Breast epithelium (tissue), 4 donors: ENCODE measurements at regions not wholly inside any gene's neighbourhood (a gene's known extent, or its start where the extent isn't known, plus 50 kb on each side); places are given as distances from the start of the nearest gene placed in this dataset.

ENCODE experiments used
- DNase-seq, 2 donors: peaks; one replicate each; pipeline ENCODE4 v3.0.0-alpha.2; 2019; ENCODE audit warnings: low spot score in 2 of 2
- H3K27ac ChIP-seq, 2 donors: fragments of 200-600 bp; sonication (generic) in 1 of 2; one replicate each; pipeline ENCODE4 v1.5.1; 2016 to 2019; ENCODE audit warnings: mild to moderate bottlenecking in 1 of 2
- H3K27me3 ChIP-seq, 2 donors: fragments of 200-600 bp; sonication (generic) in 1 of 2; one replicate each; pipeline versions ENCODE4 v1.5.1 to v1.6.0; 2017 to 2019; ENCODE audit warnings: control low read depth in 1 of 2, mild to moderate bottlenecking in 1 of 2
- H3K36me3 ChIP-seq: fragments of 200-600 bp; one replicate; pipeline ENCODE4 v1.5.1; 2019
- H3K4me1 ChIP-seq, 2 donors: fragments of 200-600 bp; sonication (generic); one replicate each; pipeline ENCODE4 v1.5.1; 2016 to 2019; ENCODE audit warnings: control low read depth in 1 of 2
- H3K4me3 ChIP-seq, 3 donors: fragments of 200-600 bp; sonication (generic); 1 replicate in 2 of 3; 2 replicates in 1 of 3; pipeline ENCODE4 v1.5.1; 2016 to 2019; ENCODE audit warnings: mild to moderate bottlenecking in 3 of 3, moderate library complexity in 2 of 3
- H3K9me3 ChIP-seq, 2 donors: fragments of 200-600 bp; sonication (generic) in 1 of 2; one replicate each; pipeline ENCODE4 v1.5.1; 2016 to 2019; ENCODE audit warnings: control low read depth in 1 of 2
- CTCF ChIP-seq, 3 donors: fragments of 450-650 bp; IDR thresholded peaks; one replicate each; pipeline ENCODE4 v1.5.1; 2016 to 2017; ENCODE audit warnings: antibody characterized with exemption in 3 of 3, mild to moderate bottlenecking in 3 of 3, moderate library complexity in 3 of 3
- POLR2A ChIP-seq: fragments of 450-650 bp; IDR thresholded peaks from one replicate; pipeline ENCODE4 v1.6.1; 2016; ENCODE audit warnings: antibody characterized with exemption, mild to moderate bottlenecking, moderate library complexity
- POLR2AphosphoS5 ChIP-seq, 3 donors: sonication (generic); formaldehyde crosslinking; IDR thresholded peaks; one replicate each; pipeline ENCODE4 v1.6.1; 2017; ENCODE audit warnings: antibody characterized with exemption in 3 of 3
- intact Hi-C: fragments of 100-400 bp; cut with DNase I; formaldehyde crosslinking; loops from one replicate; pipeline ENCODE4 v1.15.1; 2023; ENCODE audit warnings: low total_unique reads

- TF ChIP-seq POLR2A (no peak), POLR2AphosphoS5 (IDR thresholded peaks at IDR 0.05) (no peak), CTCF (IDR thresholded peaks at IDR 0.05) (no peak)
- no peak overlapping the region for H3K27ac ChIP-seq
- DNase-seq = no peak
- H3K4me1 ChIP-seq = no peaks in the 10 kb centered on the region
- H3K9me3 ChIP-seq = no peaks in the 10 kb centered on the region
- H3K27me3 ChIP-seq = no peaks in the 10 kb centered on the region
- no peak overlapping the region for H3K4me3 ChIP-seq
- intact Hi-C loops = no loop called here
- no peaks in the 10 kb centered on the region for H3K36me3 ChIP-seq
Measured at GRCh38 chr1:221796700-221797099, 54.8 kb upstream of the DUSP10 start.

GRCh38 chr1:221795380-221795779, 53.5 kb upstream of the DUSP10 start:
- no peak for TF ChIP-seq POLR2A
- TF ChIP-seq CTCF (IDR thresholded peaks at IDR 0.05) = no peak
- no peak for TF ChIP-seq POLR2AphosphoS5 (IDR thresholded peaks at IDR 0.05)
- intact Hi-C loops = no loop called here
- Histone ChIP-seq H3K9me3 (no peaks in the 10 kb centered on the region), H3K27ac (no peak overlapping the region), H3K4me3 (no peak overlapping the region), H3K27me3 (no peaks in the 10 kb centered on the region), H3K4me1 (no peaks in the 10 kb centered on the region), H3K36me3 (no peaks in the 10 kb centered on the region)
- DNase-seq = no peak

GRCh38 chr1:221794935-221795334, 53.0 kb upstream of the DUSP10 start:
- Histone ChIP-seq H3K27me3 (no peaks in the 10 kb centered on the region), H3K36me3 (no peaks in the 10 kb centered on the region), H3K4me3 (no peak overlapping the region), H3K4me1 (no peaks in the 10 kb centered on the region), H3K9me3 (no peaks in the 10 kb centered on the region), H3K27ac (no peak overlapping the region)
- no peak for DNase-seq
- TF ChIP-seq CTCF (IDR thresholded peaks at IDR 0.05) = no peak
- no peak for TF ChIP-seq POLR2A
- TF ChIP-seq POLR2AphosphoS5 (IDR thresholded peaks at IDR 0.05) = no peak
- intact Hi-C loops = no loop called here

- H3K9me3 ChIP-seq = no peaks in the 10 kb centered on the region
- TF ChIP-seq POLR2A = no peak
- no peak for TF ChIP-seq CTCF (IDR thresholded peaks at IDR 0.05)
- no peak for TF ChIP-seq POLR2AphosphoS5 (IDR thresholded peaks at IDR 0.05)
- H3K27ac ChIP-seq = no peak overlapping the region
- H3K4me1 ChIP-seq = no peaks in the 10 kb centered on the region
- H3K36me3 ChIP-seq = no peaks in the 10 kb centered on the region
- no peak overlapping the region for H3K4me3 ChIP-seq
- intact Hi-C loops = no loop called here
- no peak for DNase-seq
- no peaks in the 10 kb centered on the region for H3K27me3 ChIP-seq
Measured at GRCh38 chr1:221794079-221794670, 52.3 kb upstream of the DUSP10 start.

- no peak for DNase-seq
- H3K36me3 ChIP-seq = no peaks in the 10 kb centered on the region
- no peaks in the 10 kb centered on the region for H3K27me3 ChIP-seq
- intact Hi-C loops = no loop called here
- no peak for TF ChIP-seq CTCF (IDR thresholded peaks at IDR 0.05)
- no peak for TF ChIP-seq POLR2AphosphoS5 (IDR thresholded peaks at IDR 0.05)
- TF ChIP-seq POLR2A = no peak
- H3K9me3 ChIP-seq = no peaks in the 10 kb centered on the region
- no peak overlapping the region for H3K27ac ChIP-seq
- H3K4me1 ChIP-seq = no peaks in the 10 kb centered on the region
- H3K4me3 ChIP-seq = no peak overlapping the region
Measured at GRCh38 chr1:221793439-221794078, 51.7 kb upstream of the DUSP10 start.
